GM21423 (cell line): ENCODE measurements at regions not wholly inside any gene's neighbourhood (a gene's known extent, or its start where the extent isn't known, plus 50 kb on each side); places are given as distances from the start of the nearest gene placed in this dataset.
"Not testable (repeated sequence)": the region's sequence is repeated elsewhere in the genome, so short reads cannot be mapped to it uniquely, and the experiment has no call there.

Experiments
- ATAC-seq: cut with Tn5 transposase; IDR thresholded peaks from one replicate; pipeline ENCODE4 v1.9.1; 2021; ENCODE audit warnings: mild to moderate bottlenecking, moderate library complexity; ENCODE audit not compliant: unreplicated experiment

DNA sequence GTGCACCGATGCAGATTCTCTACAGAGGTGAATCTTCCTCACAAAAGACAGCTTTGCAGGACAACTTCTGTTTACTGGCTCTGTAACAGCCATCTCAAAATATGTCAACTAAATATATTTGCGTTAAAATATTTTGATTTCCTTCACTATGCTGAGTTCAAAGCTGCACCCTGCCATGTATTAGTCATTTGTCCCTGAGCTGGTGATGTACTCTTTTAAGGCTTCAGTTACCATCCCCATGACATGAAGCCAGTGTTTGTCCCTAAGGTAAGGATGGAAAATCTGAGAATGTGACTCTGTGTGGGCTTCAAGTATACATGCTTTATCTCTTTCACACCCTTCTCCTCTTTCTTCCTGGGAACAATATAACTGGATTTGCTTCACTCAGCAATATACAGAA is 70.2 kb upstream of the BTG3 start:
- no peak for ATAC-seq

DNA sequence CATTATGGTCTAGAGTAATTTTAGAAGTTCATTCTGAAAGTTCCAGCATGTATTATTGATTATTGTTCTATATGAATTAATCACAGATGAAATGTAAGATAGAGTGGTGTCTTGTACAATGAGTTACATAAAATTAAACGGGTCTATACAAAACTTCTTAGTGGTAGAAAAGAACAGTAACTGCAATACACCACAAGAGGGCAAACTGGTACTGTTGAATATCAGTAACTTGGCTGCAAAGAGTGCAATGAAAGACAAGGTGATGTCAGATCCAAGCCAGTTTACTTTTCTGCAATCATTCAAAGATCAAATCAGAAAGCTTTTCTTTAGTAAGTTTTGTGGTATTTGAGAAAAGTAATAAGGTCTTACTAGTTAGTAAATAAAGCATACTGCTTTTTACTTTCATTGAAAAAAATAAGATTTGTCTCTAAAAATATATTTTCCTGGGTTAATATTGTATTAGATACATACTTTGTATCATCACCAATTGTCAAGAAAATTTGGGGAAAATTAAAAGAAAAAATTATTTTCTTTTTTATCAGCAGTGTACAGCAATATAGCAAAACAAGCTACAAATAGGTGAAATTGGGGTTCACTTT is 66.4 kb upstream of the BTG3 start:
- peak; percentile 89 for ATAC-seq

DNA sequence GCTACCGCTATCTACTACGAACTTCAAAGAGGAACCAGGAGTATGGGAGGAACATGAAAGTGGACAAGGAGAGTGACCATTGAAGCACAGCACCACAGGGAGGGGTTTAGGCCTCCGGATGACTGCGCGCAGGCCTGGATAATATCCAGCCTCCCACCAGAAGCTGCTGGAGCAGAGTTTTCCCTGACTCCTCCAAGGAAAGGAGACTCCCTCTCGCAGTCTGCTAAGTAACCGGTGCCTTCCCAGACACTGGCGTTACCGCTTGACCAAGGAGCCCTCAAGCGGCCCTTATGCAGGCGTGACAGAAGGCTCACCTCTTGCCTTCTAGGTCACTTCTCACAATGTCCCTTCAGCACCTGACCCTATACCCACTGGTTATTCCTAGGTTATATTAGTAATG is 64.2 kb upstream of the BTG3 start:
- not testable (repeated sequence) for ATAC-seq

DNA sequence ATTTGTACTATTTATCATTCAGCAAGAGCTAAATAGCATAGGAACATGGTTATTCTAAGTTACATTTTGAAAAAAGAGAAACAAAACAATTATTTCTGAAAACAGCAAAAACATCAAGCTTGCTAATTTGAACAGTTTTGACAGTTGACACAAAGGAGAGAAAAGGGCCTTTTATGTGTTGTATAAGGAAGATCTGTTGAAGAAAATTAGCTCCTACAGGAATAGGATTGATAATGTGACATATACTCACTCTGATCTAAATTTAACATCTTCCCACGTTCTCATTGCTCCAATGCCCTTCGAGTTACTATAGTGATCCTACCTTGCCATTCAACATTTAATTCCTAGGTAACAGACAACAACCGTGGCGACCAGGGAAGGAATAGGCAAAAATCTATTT is 61.4 kb upstream of the BTG3 start:
- no peak for ATAC-seq

DNA sequence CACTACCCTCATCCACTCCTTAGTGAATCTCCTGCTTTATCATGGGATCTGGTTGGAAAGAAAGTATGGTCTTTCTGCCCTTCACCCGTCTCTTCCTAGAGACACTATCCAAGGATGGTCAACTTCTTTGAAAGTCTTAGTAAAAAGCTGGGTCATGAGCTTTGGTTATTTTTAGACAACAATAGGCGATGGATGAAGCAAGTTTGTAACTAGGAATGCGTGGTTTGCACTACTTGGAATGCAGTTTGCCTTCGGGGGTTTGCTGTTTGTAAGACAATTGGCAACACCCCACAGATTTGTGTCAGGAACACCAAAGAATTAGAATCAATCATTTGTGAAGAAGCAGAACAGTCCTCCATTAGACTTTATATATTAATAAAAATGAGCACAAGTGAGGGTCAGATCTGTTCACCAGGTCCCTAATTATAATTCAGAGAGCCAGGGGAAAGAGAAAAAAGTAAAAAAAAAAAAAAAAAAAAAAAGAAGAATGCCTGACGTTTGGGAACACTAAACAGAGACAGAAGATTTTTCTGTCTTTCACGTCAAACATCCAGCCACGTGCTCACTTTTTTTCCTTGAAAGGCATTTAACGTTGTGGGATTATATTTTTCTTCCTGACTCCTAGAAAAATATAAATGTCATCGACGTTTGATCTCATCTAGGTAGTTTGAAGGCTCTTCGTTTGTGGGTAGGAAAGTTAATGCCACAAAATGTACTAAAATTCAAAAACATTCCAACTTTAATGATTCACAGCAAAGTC is 60.7 kb upstream of the BTG3 start:
- ATAC-seq = no peak

DNA sequence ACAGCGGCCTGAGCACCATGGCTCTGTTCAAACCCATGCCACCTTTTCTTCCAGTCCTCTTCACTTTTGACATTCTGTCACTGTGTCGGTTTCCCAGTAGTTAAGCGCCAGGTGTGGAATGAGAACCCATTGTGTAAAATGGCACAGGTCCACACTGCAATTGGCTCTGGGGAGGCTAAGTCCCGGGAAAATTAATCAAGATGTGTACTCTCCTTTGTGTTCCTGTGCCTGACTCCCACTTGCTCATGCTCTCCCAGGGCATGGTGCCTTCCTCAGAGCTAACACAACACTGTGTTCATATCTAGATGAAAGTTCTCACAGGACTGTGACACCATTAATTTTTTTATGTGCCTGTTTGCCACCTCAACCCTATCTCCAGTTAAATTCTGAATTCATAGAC is 59.0 kb upstream of the BTG3 start:
- ATAC-seq = no peak

DNA sequence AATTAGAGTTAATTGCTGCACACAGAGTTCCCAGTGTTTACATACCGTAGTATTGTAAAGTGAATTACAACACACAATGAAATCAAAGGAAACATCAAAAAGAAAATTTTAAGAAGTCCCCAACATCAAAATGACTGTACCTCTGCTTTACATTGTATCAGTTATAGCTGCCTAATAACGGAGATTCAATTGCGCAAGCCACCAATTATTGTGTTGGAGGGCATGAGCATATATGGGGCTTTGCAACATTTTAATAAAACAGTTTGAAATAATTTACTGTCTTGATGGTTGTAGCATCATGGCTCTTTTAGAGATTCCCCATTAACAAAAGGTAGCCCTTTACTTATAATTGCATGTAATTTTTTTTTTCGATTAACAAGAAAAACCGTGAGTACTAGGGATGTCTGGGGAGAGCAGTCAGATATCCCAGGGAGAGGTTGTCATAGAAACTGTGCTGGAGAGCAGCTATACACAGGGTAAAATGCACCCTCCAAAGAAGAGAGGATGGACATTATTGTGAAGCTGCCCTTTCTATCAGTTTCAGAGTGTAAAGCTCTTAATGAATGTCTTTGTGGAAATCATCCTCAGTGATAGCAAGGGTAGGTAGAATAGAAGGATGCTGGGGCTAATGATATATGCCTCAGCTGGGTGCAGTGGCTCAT is 55.9 kb upstream of the BTG3 start:
- ATAC-seq = no peak

DNA sequence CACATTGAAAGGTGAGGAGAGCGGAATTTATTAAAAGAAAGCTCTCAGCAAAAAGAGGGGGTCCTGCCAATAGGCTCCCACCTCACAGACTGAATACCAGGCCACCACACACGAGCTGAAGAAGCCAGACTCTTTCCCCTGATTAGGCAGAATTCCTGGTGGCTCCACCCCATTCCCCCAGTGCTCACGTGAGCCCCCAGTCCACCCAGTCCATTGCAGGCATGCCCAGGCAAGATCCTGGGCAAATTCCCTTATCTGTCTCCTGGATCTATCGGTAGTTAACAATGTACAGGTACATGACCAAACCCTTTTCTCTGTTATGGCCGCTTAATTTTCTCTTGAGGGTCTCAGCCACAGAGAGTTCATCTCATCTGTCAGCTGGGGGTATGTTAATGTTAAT is 54.6 kb upstream of the BTG3 start:
- no peak for ATAC-seq
